ENCODE measurements at regions not wholly inside any gene's neighbourhood (a gene's known extent, or its start where the extent isn't known, plus 50 kb on each side); places are given as distances from the start of the nearest gene placed in this dataset.

- no peak for DNase-seq (ENCODE audit: low read depth in 4 of 4, low spot score in 3 of 4)
Measured at GRCh38 chr2:236939271-236939670, 146.4 kb upstream of the COPS8 start.

- DNase-seq (ENCODE audit: low read depth in 4 of 4, low spot score in 3 of 4), result peak in 2 of 4 donors; percentile 24 to 28
Measured at GRCh38 chr2:236939721-236940231, 145.9 kb upstream of the COPS8 start.

GRCh38 chr2:236940497-236940896, 145.2 kb upstream of the COPS8 start:
- DNase-seq (ENCODE audit: low read depth in 4 of 4, low spot score in 3 of 4), result no peak

GRCh38 chr2:236940916-236941520, 144.7 kb upstream of the COPS8 start:
- no peak for DNase-seq (ENCODE audit: low read depth in 4 of 4, low spot score in 3 of 4)

GRCh38 chr2:236941551-236941950, 144.1 kb upstream of the COPS8 start:
- DNase-seq (ENCODE audit: low read depth in 4 of 4, low spot score in 3 of 4), result no peak

- no peak for DNase-seq (ENCODE audit: low read depth in 4 of 4, low spot score in 3 of 4)
Measured at GRCh38 chr2:236942554-236942953, 143.1 kb upstream of the COPS8 start.

- DNase-seq (ENCODE audit: low read depth in 4 of 4, low spot score in 3 of 4), result no peak
Measured at GRCh38 chr2:236943068-236943467, 142.6 kb upstream of the COPS8 start.

GRCh38 chr2:236943841-236944513, 141.7 kb upstream of the COPS8 start:
- DNase-seq (ENCODE audit: low read depth in 4 of 4, low spot score in 3 of 4), result no peak

- no peak for DNase-seq (ENCODE audit: low read depth in 4 of 4, low spot score in 3 of 4)
Measured at GRCh38 chr2:236944561-236944960, 141.1 kb upstream of the COPS8 start.

- no peak for DNase-seq (ENCODE audit: low read depth in 4 of 4, low spot score in 3 of 4)
Measured at GRCh38 chr2:236945431-236946016, 140.2 kb upstream of the COPS8 start.

GRCh38 chr2:236946871-236947270, 138.8 kb upstream of the COPS8 start:
- DNase-seq (ENCODE audit: low read depth in 4 of 4, low spot score in 3 of 4), result no peak

GRCh38 chr2:236947294-236947693, 138.4 kb upstream of the COPS8 start:
- DNase-seq (ENCODE audit: low read depth in 4 of 4, low spot score in 3 of 4), result no peak

GRCh38 chr2:236947896-236948295, 137.8 kb upstream of the COPS8 start:
- no peak for DNase-seq (ENCODE audit: low read depth in 4 of 4, low spot score in 3 of 4)

- no peak for DNase-seq (ENCODE audit: low read depth in 4 of 4, low spot score in 3 of 4)
Measured at GRCh38 chr2:236949089-236949905, 136.4 kb upstream of the COPS8 start.

GRCh38 chr2:236951830-236952475, 133.7 kb upstream of the COPS8 start:
- DNase-seq (ENCODE audit: low read depth in 4 of 4, low spot score in 3 of 4), result no peak

GRCh38 chr2:236954641-236955040, 131.0 kb upstream of the COPS8 start:
- no peak for DNase-seq (ENCODE audit: low read depth in 4 of 4, low spot score in 3 of 4)

GRCh38 chr2:236955521-236956030, 130.1 kb upstream of the COPS8 start:
- DNase-seq (ENCODE audit: low read depth in 4 of 4, low spot score in 3 of 4), result no peak

- DNase-seq (ENCODE audit: low read depth in 4 of 4, low spot score in 3 of 4), result no peak
Measured at GRCh38 chr2:236956031-236956618, 129.6 kb upstream of the COPS8 start.

GRCh38 chr2:236956641-236957040, 129.0 kb upstream of the COPS8 start:
- DNase-seq (ENCODE audit: low read depth in 4 of 4, low spot score in 3 of 4), result no peak

GRCh38 chr2:236959036-236959435, 126.7 kb upstream of the COPS8 start:
- DNase-seq (ENCODE audit: low read depth in 4 of 4, low spot score in 3 of 4), result no peak
